ENCODE measurements at regions not wholly inside any gene's neighbourhood (a gene's known extent, or its start where the extent isn't known, plus 50 kb on each side); places are given as distances from the start of the nearest gene placed in this dataset.

- TF ChIP-seq POLR2A (IDR thresholded peaks at IDR 0.05): no peak
- TF ChIP-seq CTCF (IDR thresholded peaks at IDR 0.05): no peak
Measured at GRCh38 chr9:113708821-113709713, 167.0 kb upstream of the ZNF618 start.
